GM12891 (cell line): ENCODE measurements at regions not wholly inside any gene's neighbourhood (a gene's known extent, or its start where the extent isn't known, plus 50 kb on each side); places are given as distances from the start of the nearest gene placed in this dataset.
"Not testable (repeated sequence)": the region's sequence is repeated elsewhere in the genome, so short reads cannot be mapped to it uniquely, and the experiment has no call there.

Source experiments
- DNase-seq: peaks from one replicate; pipeline ENCODE4 v3.0.0; 2011; ENCODE audit warnings: low spot score; ENCODE audit not compliant: insufficient read length
- FAIRE-seq: peaks from 2 replicates; lab custom pipeline; 2011; peaks lifted over from hg19 to GRCh38; lab: Jason Lieb, UNC
- PAX5 ChIP-seq: IDR thresholded peaks from 2 replicates; pipeline ENCODE4 v1.6.1; 2011; ENCODE audit warnings: low read length, moderate library complexity, mild to moderate bottlenecking; ENCODE audit not compliant: insufficient read depth, severe bottlenecking
- POLR2A ChIP-seq: IDR thresholded peaks from 2 replicates; pipeline ENCODE4 v1.6.1; 2011; ENCODE audit warnings: low read depth, low read length, control low read depth
- POLR2AphosphoS5 ChIP-seq: IDR thresholded peaks from 2 replicates; pipeline ENCODE4 v1.6.1; 2011; ENCODE audit warnings: low read depth, low read length, control low read depth
- POU2F2 ChIP-seq: IDR thresholded peaks from 2 replicates; pipeline ENCODE4 v1.6.1; 2011; ENCODE audit warnings: low read depth, mild to moderate bottlenecking, control low read depth, low read length, moderate library complexity
- SPI1 ChIP-seq: IDR thresholded peaks from 2 replicates; pipeline ENCODE4 v1.6.1; 2011; ENCODE audit warnings: low read depth, low read length, control low read depth
- TAF1 ChIP-seq: IDR thresholded peaks from 2 replicates; pipeline ENCODE4 v1.6.1; 2011; ENCODE audit warnings: low read depth, low read length, control low read depth

GRCh38 chr2:144971786-144972335 lies 451.9 kb upstream of the ZEB2 start:
- TF ChIP-seq POU2F2 (no peak), PAX5 (no peak), POLR2AphosphoS5 (no peak), POLR2A (no peak), TAF1 (no peak), SPI1 (no peak)
- no peak for FAIRE-seq

GRCh38 chr2:144970410-144970809 lies 450.5 kb upstream of the ZEB2 start:
- FAIRE-seq, DNase-seq: not testable (repeated sequence)

More at GRCh38 chr2:144971786-144972335, 451.9 kb upstream of the ZEB2 start:
- DNase-seq: no peak

DNA sequence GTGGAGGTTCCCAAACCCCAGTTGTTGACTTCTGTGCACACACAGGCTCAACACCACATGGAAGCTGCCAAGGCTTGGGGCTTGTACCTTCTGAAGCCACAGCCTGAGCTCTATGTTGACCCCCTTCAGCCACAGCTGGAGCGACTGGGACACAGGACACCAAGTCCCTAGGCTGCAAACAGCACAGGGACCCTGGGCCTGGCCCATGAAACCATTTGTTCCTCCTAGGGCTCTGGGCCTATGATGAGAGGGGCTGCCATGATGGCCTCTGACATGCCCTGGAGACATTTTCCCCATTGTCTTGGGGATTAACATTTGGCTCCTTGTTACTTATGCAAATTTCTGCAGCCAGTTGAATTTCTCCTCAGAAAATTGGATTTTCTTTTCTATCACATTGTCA lies 449.6 kb upstream of the ZEB2 start:
- not testable (repeated sequence) for FAIRE-seq, DNase-seq

- DNase-seq (no peak), FAIRE-seq (no peak)
- TF ChIP-seq SPI1 (no peak), POU2F2 (no peak), PAX5 (no peak), POLR2A (no peak), POLR2AphosphoS5 (no peak), TAF1 (no peak)
These were observed 448.0 kb upstream of the ZEB2 start for GRCh38 chr2:144967961-144968360.

DNA sequence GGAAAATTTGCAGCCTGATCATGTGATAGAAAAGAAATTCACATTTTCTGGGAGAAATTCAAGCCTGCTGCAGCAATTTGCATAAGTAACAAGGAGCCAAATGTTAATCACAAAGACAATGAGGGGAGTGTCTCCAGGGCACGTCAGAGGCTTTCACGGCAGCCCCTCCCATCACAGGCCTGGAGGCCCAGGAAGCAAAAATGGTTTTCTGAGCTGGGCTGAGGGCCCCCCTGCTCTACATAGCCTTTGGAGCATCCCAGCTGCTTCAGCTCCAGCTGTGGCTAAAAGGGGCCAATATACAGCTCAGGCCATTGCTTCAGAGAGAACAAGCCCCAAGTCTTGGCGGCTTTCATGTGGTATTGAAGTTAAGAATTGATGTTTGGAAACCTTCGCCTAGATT lies 445.3 kb upstream of the ZEB2 start:
- no peak for DNase-seq
- no peak for FAIRE-seq
- TF ChIP-seq POLR2AphosphoS5 (no peak), POU2F2 (no peak), SPI1 (no peak), TAF1 (no peak), POLR2A (no peak), PAX5 (no peak)

DNA sequence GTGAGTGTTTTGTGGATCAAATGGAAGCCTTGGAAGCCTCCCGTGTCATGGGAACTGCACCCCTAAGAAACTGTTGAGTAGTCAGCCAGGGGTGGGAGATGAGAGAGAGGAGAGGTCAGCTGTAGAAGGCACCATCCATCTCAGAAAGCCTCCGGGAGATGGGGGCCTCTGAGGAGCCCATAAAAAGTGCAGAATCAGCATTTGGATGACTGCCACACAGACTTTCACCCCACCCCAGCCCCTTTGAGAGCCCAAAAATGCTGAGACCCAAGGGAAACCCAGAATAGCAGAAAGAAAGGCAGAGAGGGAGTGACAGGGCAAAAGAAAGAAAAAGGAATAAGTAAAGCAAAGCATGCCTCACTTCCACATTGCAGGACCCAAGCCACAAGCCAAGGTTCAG lies 443.1 kb upstream of the ZEB2 start:
- FAIRE-seq (no peak), DNase-seq (no peak)
- TF ChIP-seq POLR2A (no peak), POU2F2 (no peak), SPI1 (no peak), PAX5 (no peak), POLR2AphosphoS5 (no peak), TAF1 (no peak)

- DNase-seq: no peak
- TF ChIP-seq SPI1 (no peak), POU2F2 (no peak), POLR2A (no peak), PAX5 (no peak), POLR2AphosphoS5 (no peak), TAF1 (no peak)
- no peak for FAIRE-seq
These were observed 439.5 kb upstream of the ZEB2 start for GRCh38 chr2:144959416-144959815.

- TF ChIP-seq POLR2A (no peak), POLR2AphosphoS5 (no peak), PAX5 (no peak), SPI1 (no peak), TAF1 (no peak), POU2F2 (no peak)
- no peak for FAIRE-seq
- no peak for DNase-seq
These were observed 431.1 kb upstream of the ZEB2 start for GRCh38 chr2:144950899-144951560.

- FAIRE-seq (no peak), DNase-seq (no peak)
- TF ChIP-seq POLR2A (no peak), SPI1 (no peak), TAF1 (no peak), POU2F2 (no peak), PAX5 (no peak), POLR2AphosphoS5 (no peak)
These were observed 428.4 kb upstream of the ZEB2 start for GRCh38 chr2:144948205-144948855.

- FAIRE-seq (no peak), DNase-seq (no peak)
- TF ChIP-seq SPI1: no peak
- no peak for TF ChIP-seq POLR2A
- TF ChIP-seq POLR2AphosphoS5: no peak
- TF ChIP-seq POU2F2: no peak
- no peak for TF ChIP-seq TAF1
- TF ChIP-seq PAX5: no peak
These were observed 427.8 kb upstream of the ZEB2 start for GRCh38 chr2:144947709-144948037.

GRCh38 chr2:144946263-144946662 lies 426.3 kb upstream of the ZEB2 start:
- DNase-seq (no peak), FAIRE-seq (no peak)

More at GRCh38 chr2:144946263-144946662, 426.3 kb upstream of the ZEB2 start:
- TF ChIP-seq SPI1: no peak
- no peak for TF ChIP-seq POLR2A
- no peak for TF ChIP-seq PAX5
- TF ChIP-seq POLR2AphosphoS5: no peak
- TF ChIP-seq TAF1: no peak
- TF ChIP-seq POU2F2: no peak
